ENCODE measurements at regions not wholly inside any gene's neighbourhood (a gene's known extent, or its start where the extent isn't known, plus 50 kb on each side); places are given as distances from the start of the nearest gene placed in this dataset.

GRCh38 chr13:65670014-65670625, 1560.0 kb downstream of the PCDH9 start:
- TF ChIP-seq, protein P1, sequence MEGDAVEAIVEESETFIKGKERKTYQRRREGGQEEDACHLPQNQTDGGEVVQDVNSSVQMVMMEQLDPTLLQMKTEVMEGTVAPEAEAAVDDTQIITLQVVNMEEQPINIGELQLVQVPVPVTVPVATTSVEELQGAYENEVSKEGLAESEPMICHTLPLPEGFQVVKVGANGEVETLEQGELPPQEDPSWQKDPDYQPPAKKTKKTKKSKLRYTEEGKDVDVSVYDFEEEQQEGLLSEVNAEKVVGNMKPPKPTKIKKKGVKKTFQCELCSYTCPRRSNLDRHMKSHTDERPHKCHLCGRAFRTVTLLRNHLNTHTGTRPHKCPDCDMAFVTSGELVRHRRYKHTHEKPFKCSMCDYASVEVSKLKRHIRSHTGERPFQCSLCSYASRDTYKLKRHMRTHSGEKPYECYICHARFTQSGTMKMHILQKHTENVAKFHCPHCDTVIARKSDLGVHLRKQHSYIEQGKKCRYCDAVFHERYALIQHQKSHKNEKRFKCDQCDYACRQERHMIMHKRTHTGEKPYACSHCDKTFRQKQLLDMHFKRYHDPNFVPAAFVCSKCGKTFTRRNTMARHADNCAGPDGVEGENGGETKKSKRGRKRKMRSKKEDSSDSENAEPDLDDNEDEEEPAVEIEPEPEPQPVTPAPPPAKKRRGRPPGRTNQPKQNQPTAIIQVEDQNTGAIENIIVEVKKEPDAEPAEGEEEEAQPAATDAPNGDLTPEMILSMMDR (conservative IDR thresholded peaks at IDR 0.05), result no peak
- no peak for TF ChIP-seq ZFX (IDR thresholded peaks at IDR 0.05)

All from C4-2B (cell line).